HG03354 (cell line): ENCODE measurements at regions not wholly inside any gene's neighbourhood (a gene's known extent, or its start where the extent isn't known, plus 50 kb on each side); places are given as distances from the start of the nearest gene placed in this dataset.

Experiments used
- ATAC-seq: cut with Tn5 transposase; IDR thresholded peaks from one replicate; pipeline ENCODE4 v1.9.1; 2021; ENCODE audit warnings: mild to moderate bottlenecking; ENCODE audit not compliant: unreplicated experiment, poor library complexity, severe bottlenecking

- no peak for ATAC-seq
Measured at GRCh38 chr3:59596741-59597140, 546.9 kb upstream of the CFAP20DC start.

GRCh38 chr3:59595830-59596229 is 546.0 kb upstream of the CFAP20DC start:
- no peak for ATAC-seq

GRCh38 chr3:59593380-59593779 is 543.6 kb upstream of the CFAP20DC start:
- no peak for ATAC-seq

- no peak for ATAC-seq
Measured at GRCh38 chr3:59580996-59581395, 531.2 kb upstream of the CFAP20DC start.

GRCh38 chr3:59580499-59580898 is 530.7 kb upstream of the CFAP20DC start:
- ATAC-seq, result no peak

GRCh38 chr3:59578129-59578528 is 528.3 kb upstream of the CFAP20DC start:
- ATAC-seq, result no peak

DNA sequence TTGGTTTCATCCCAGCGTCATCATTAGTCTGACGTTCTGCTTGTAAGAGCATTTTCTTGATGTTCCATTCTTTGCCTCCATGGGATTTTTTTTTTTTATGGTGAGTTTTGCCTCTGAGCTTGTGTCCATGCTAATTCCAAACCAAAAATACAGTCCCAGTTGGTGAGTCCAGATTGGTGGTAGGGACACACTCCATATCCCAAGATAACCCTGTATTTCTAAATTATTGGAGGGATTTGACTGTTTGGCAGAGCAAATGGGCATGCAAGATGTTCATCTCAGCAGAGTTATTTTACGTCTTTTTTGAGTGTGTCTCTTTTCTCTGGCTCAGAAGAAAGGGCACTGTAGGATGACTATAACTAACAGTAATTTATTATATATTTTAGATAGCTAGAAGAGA is 526.8 kb upstream of the CFAP20DC start:
- no peak for ATAC-seq

DNA sequence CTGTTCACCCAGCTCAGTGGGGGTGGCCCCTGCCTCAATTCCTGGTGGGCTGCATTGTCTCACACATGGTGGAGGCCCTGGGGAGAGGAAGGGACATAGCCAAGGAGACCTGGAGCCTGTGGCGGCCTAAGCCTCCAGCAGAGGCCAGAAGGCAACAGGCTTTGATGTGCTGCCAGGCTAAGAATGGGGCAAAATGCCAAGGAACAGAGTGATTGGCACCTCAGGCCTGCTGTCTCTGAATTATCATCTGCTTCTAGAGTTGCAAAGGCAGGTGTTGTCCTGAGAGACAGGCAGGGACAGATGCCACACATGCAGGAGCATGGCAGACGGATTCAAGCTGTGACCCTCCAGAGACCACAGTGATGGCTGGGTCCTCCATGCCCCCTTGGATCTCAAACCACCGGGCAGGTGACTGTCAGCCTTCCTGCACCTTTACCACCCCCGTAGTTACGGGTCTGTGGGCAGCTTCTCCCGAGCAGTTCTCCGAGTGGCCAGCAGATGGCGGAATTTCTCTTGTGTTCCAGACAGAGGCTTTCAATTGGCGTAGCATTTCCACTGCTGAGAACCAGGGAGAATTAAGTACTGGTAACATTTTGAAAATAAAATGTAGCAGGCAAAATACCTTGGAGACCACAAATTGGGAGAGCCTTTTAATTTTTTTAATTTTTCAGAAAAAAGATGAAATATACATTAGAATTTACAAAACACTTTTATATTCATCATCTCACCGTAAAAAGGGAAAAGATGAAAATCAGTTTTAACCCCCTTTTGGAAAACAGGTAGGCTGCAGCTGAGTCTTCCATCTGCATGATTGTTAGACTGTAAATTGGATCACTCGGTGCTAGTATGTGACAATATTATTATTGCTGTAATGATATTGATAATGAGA is 525.5 kb upstream of the CFAP20DC start:
- peak; percentile 91 for ATAC-seq

- ATAC-seq, result no peak
Measured at GRCh38 chr3:59573911-59574310, 524.1 kb upstream of the CFAP20DC start.

GRCh38 chr3:59572106-59572505 is 522.3 kb upstream of the CFAP20DC start:
- no peak for ATAC-seq

DNA sequence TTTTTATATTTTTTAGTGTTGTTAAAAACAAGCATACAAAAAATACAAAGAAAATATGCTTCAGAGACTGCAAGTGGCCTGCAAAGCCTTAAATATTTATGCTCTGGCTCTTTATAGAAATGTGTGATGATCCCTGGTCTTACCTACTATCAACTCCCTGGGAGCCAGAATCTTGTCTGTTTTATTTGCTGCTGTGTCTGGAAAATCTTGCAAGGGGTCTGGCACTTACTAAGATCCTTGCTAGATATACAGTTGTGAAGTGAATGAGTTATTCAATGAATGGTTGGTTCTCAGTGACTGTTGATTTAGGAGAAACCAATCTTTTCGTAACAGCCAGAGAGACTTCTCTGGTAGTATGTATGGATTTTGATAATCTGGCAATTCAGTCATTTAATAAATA is 521.0 kb upstream of the CFAP20DC start:
- no peak for ATAC-seq

DNA sequence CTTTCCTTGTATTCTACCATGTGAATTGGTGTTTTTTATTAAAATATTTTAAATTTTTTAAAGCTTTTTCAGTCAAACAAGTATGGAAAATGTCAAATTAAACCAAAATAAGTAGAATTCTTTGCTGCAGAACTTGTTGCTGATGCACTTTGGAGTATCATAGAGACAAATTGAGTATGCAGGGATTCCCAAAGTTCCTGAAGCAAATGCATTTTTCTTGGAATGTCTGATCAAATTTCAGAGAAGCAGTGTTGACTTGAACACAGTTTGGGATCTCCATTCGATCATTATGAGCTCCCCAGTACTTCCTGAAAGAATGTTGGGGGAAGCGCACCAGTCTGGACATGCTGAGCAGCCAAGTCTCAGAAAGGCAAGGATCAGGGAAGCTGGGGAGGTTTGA is 517.8 kb upstream of the CFAP20DC start:
- ATAC-seq, result no peak

DNA sequence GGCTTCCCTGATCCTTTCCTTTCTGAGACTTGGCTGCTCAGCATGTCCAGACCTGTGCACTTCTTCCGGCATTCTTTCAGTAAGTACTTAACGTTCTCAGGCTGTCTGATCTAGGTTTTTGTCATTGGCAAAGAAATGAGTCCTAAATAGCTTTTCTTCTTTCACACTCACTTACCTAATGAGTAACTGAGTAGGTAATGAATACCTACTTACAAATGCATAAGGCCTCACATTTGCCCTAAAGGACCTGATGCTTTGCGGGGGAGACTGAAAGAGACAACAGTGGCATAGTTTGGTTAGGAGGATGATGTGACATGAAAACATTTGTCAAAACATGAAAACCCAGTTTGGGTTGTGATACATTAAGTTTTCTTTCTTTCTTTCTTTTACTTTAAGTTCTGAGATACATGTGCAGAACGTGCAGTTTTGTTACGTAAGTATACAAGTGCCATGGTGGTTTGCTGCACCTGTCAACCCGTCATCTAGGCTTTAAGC is 516.7 kb upstream of the CFAP20DC start:
- ATAC-seq, result peak; percentile 98

DNA sequence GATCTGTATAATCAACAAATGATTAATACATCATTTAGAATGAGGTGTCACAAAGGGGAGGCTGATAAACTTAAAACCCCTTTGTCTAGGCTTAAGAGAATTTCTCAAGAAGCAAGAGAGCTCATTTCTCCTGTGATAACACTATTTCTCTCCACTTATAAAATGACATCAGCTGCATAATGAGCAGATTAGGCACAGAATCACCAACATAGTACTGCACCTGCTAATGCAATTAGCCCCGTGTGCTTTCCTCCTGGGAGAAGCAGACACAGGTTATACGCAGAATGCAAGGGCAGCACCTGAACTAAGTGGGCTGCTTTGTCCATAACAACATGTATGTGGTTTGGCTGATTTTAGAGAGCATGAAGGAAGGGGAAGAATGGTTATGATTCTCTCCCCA is 515.3 kb upstream of the CFAP20DC start:
- no peak for ATAC-seq

- ATAC-seq, result no peak
Measured at GRCh38 chr3:59563966-59564365, 514.1 kb upstream of the CFAP20DC start.

DNA sequence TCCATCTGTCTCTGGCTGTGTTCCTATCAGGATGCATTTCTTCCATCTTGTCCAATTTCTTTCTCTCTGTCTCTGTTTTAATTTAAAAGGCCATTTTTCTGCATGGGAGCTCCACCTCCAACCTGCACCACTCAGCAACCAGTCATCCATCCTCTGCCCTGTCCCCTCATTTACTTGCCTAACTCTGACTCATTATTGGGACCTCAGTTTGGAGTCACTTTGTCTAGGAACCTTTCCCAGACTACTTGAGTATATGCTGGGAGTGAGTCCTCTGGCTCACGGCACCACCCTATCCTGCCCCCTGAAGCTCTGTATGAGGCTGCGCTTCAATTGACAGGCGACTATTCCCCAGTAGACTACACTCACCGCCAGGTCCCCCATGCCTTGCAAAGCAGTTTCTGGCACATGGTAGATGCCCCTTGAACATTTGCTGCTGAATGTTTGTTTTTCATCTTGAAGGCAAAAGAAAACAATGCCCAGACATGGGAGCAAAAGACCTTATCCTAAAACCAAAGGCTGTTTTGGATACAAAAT is 513.3 kb upstream of the CFAP20DC start:
- no peak for ATAC-seq

DNA sequence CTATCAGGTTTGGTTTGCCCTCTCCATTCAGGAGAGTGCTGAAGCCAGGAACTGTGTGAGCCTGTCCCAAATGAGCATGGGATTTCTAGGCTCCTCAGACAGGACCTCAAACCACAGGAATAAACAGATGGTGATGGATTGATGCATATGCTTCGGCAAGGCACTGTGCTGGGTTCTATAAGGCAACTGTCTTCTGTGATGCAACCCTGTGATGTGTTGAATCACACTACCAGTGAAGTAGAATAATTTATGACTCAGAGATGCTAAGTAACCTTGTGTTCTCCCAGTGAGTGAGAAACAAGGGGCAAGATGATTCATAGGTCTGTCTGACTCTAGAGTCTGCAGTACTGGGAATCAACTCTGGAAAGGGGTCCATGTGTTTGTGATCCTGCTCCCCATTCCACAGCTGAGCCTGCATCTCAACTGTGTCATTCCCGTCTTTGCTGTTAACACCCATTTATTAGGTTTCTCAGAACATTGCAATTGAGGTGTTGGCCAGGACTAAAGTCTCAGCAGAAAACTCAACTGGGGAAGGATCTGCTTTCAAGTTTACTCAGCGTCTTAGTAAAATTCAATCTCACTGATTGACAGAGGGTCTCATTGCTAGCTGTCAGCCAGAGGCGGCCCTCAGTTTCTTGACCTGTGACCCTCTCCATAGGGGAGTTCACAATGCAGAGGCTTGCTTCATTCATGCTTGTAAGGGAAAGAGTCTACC is 510.1 kb upstream of the CFAP20DC start:
- no peak for ATAC-seq

DNA sequence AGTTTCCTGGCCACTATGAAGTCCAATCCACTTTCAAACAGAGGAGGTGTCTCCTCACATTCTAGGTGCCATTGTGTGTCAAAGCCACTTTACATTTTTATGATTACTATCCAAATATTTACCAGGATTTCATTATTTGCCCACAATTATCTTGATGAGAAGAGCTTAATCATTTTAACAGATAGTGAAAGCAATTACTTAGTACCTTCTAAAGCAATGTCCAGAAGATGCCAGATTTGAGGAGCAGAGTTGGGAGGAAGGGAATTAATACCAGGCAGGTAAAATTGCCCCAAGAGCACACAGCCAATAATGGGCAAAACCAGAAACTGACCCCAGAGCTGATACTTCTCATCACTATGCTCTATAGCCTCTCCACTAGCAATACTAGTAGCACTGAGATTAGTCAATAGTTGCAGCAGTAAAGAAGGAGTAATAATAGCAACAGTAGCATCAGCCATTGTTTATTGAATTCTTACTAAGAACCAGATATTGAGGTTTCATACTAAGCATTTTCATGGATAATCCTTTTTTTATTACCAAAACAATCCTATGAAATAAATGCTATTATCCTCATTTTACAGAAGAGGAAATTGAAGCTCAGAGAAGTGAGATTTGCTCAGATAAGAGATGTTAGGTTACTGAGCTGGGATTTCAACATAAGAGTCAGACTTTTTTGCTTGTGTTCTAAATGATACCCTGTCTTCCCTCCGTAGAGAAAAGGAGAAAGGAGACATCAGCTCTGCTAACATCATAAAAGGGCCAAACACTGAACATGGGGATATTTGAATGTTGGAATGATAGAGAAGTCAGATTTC is 509.3 kb upstream of the CFAP20DC start:
- no peak for ATAC-seq

- no peak for ATAC-seq
Measured at GRCh38 chr3:59555593-59556315, 505.9 kb upstream of the CFAP20DC start.
